ENCODE measurements at regions not wholly inside any gene's neighbourhood (a gene's known extent, or its start where the extent isn't known, plus 50 kb on each side); places are given as distances from the start of the nearest gene placed in this dataset.
A peak's percentile ranks its signal among the peaks of the same experiment; 100 is the strongest.
"Not testable (repeated sequence)": the region's sequence is repeated elsewhere in the genome, so short reads cannot be mapped to it uniquely, and the experiment has no call there.

- H3K27ac ChIP-seq: no peak overlapping the region
- no peak overlapping the region for H3K4me3 ChIP-seq
- WGBS, 2 donors: 16 to 20% methylated on average over 2 of the region's 2 CpGs
- no peaks in the 10 kb centered on the region for H3K9me3 ChIP-seq
- no peak for DNase-seq (ENCODE audit: low spot score in 2 of 2)
- TF ChIP-seq EP300 (IDR thresholded peaks at IDR 0.05): no peak
- TF ChIP-seq POLR2A (IDR thresholded peaks at IDR 0.05): no peak
- TF ChIP-seq CTCF (IDR thresholded peaks at IDR 0.05): no peak
- no peaks in the 10 kb centered on the region for H3K36me3 ChIP-seq
- H3K4me1 ChIP-seq: no peaks in the 10 kb centered on the region
- H3K27me3 ChIP-seq: no peaks in the 10 kb centered on the region
Measured at GRCh38 chrX:138082896-138083295, 517.0 kb downstream of the ZIC3 start.

GRCh38 chrX:138110910-138111309 lies 545.0 kb downstream of the ZIC3 start:
- 94 to 98% methylated on average over 3 of the region's 3 CpGs for whole genome bisulfite sequencing, 2 donors
- not testable (repeated sequence) for DNase-seq (ENCODE audit: low spot score in 2 of 2)

GRCh38 chrX:138127314-138127713 lies 561.4 kb downstream of the ZIC3 start:
- H3K27me3 ChIP-seq: peaks cover 0 to 7% of the 10 kb centered on the region in 2 donors
- TF ChIP-seq CTCF (IDR thresholded peaks at IDR 0.05): no peak
- TF ChIP-seq POLR2A (IDR thresholded peaks at IDR 0.05): no peak
- no peak for TF ChIP-seq EP300 (IDR thresholded peaks at IDR 0.05)
- H3K36me3 ChIP-seq: no peaks in the 10 kb centered on the region
- H3K4me3 ChIP-seq: no peak overlapping the region
- no peak overlapping the region for H3K27ac ChIP-seq
- no peaks in the 10 kb centered on the region for H3K9me3 ChIP-seq
- DNase-seq (ENCODE audit: low spot score in 2 of 2): no peak
- no peaks in the 10 kb centered on the region for H3K4me1 ChIP-seq
- 64 to 76% methylated on average over 8 of the region's 8 CpGs for WGBS, 2 donors

More at GRCh38 chrX:138110910-138111309, 545.0 kb downstream of the ZIC3 start:
- not testable (repeated sequence) for H3K4me3 ChIP-seq, H3K4me1 ChIP-seq, H3K9me3 ChIP-seq, H3K27me3 ChIP-seq, H3K36me3 ChIP-seq, H3K27ac ChIP-seq

GRCh38 chrX:138128027-138128671 lies 562.2 kb downstream of the ZIC3 start:
- peak in 1 of 2 donors; percentile 7 for DNase-seq (ENCODE audit: low spot score in 2 of 2)
- H3K27me3 ChIP-seq: peaks cover 0 to 7% of the 10 kb centered on the region in 2 donors
- H3K4me3 ChIP-seq: no peak overlapping the region
- WGBS, 2 donors: 7 to 30% methylated on average over 5 to 8 of the region's 8 CpGs
- H3K4me1 ChIP-seq: no peaks in the 10 kb centered on the region
- H3K27ac ChIP-seq: no peak overlapping the region
- no peaks in the 10 kb centered on the region for H3K9me3 ChIP-seq
- H3K36me3 ChIP-seq: no peaks in the 10 kb centered on the region
- TF ChIP-seq POLR2A (IDR thresholded peaks at IDR 0.05) (no peak), EP300 (IDR thresholded peaks at IDR 0.05) (no peak), CTCF (IDR thresholded peaks at IDR 0.05) (peak; percentile 26 to 56 (median 37))

GRCh38 chrX:138150709-138151108 lies 560.8 kb downstream of the FGF13 start:
- Histone ChIP-seq H3K27ac (no peak overlapping the region), H3K27me3 (no peaks in the 10 kb centered on the region)
- WGBS, 2 donors: 8 to 23% methylated on average over 2 of the region's 2 CpGs

GRCh38 chrX:138157850-138158249 lies 553.7 kb downstream of the FGF13 start:
- WGBS, 2 donors: 60 to 61% methylated on average over 2 of the region's 2 CpGs
- DNase-seq (ENCODE audit: low spot score in 2 of 2): no peak
- H3K4me1 ChIP-seq: no peaks in the 10 kb centered on the region

More at GRCh38 chrX:138150709-138151108, 560.8 kb downstream of the FGF13 start:
- Histone ChIP-seq H3K9me3 (no peaks in the 10 kb centered on the region), H3K4me3 (no peak overlapping the region), H3K4me1 (no peaks in the 10 kb centered on the region), H3K36me3 (no peaks in the 10 kb centered on the region)
- TF ChIP-seq POLR2A (IDR thresholded peaks at IDR 0.05) (no peak), EP300 (IDR thresholded peaks at IDR 0.05) (no peak)
- no peak for DNase-seq (ENCODE audit: low spot score in 2 of 2)

More at GRCh38 chrX:138157850-138158249, 553.7 kb downstream of the FGF13 start:
- Histone ChIP-seq H3K9me3 (no peaks in the 10 kb centered on the region), H3K4me3 (no peak overlapping the region), H3K27ac (no peak overlapping the region), H3K27me3 (peaks cover 0 to 5% of the 10 kb centered on the region in 2 donors), H3K36me3 (no peaks in the 10 kb centered on the region)
- no peak for TF ChIP-seq CTCF (IDR thresholded peaks at IDR 0.05)
- TF ChIP-seq EP300 (IDR thresholded peaks at IDR 0.05): no peak
- TF ChIP-seq POLR2A (IDR thresholded peaks at IDR 0.05): no peak
